H1 (cell line): ENCODE measurements at regions not wholly inside any gene's neighbourhood (a gene's known extent, or its start where the extent isn't known, plus 50 kb on each side); places are given as distances from the start of the nearest gene placed in this dataset.

Source experiments
- CTCF ChIA-PET: fragments of 300-600 bp; sonication (Branson Sonifier 250); formaldehyde crosslinking; loops from one replicate; lab custom pipeline; 2021; ENCODE audit not compliant: partially characterized antibody; lab: Charles Lee
- POLR2A ChIA-PET: fragments of 300-600 bp; sonication (Branson Sonifier 250); formaldehyde crosslinking; loops from one replicate; lab custom pipeline; 2021; ENCODE audit warnings: inconsistent platforms; ENCODE audit not compliant: partially characterized antibody; lab: Charles Lee
- DNase-seq, 2 experiments: peaks; one replicate each; pipeline versions ENCODE4 v3.0.0 to v3.0.0-alpha.2; 2010 to 2022; ENCODE audit warnings: low spot score in 2 of 2, low read depth in 1 of 2, mixed read lengths in 1 of 2
- FAIRE-seq: peaks from 2 replicates; lab custom pipeline; 2011; peaks lifted over from hg19 to GRCh38; lab: Jason Lieb, UNC
- H2AFZ ChIP-seq: 2 replicates; pipeline ENCODE4 v1.8.1; 2012; ENCODE audit warnings: low read length, inconsistent platforms
- H2AK5ac ChIP-seq: 2 replicates; pipeline ENCODE4 v1.6.1; 2013; ENCODE audit warnings: low read depth, low read length
- H2BK120ac ChIP-seq: replicated peaks from 2 replicates; pipeline ENCODE3; 2013; ENCODE audit warnings: low read depth, low read length, inconsistent platforms
- H2BK12ac ChIP-seq: 2 replicates; pipeline ENCODE4 v1.6.1; 2013; ENCODE audit warnings: low read depth, low read length
- H2BK15ac ChIP-seq: 2 replicates; pipeline ENCODE4 v1.6.1; 2013; ENCODE audit warnings: low read length
- H2BK20ac ChIP-seq: 2 replicates; pipeline ENCODE4 v1.6.1; 2013; ENCODE audit warnings: low read length
- H2BK5ac ChIP-seq: 2 replicates; pipeline ENCODE4 v1.6.1; 2013; ENCODE audit warnings: low read depth, low read length
- H3K14ac ChIP-seq: 2 replicates; pipeline ENCODE4 v1.6.1; 2013; ENCODE audit warnings: inconsistent platforms; ENCODE audit not compliant: insufficient read length
- H3K18ac ChIP-seq: 2 replicates; pipeline ENCODE4 v1.6.1; 2013; ENCODE audit warnings: low read length; ENCODE audit errors: extremely low read depth
- H3K23ac ChIP-seq: 2 replicates; pipeline ENCODE4 v1.6.1; 2013; ENCODE audit warnings: inconsistent platforms; ENCODE audit not compliant: insufficient read length
- H3K23me2 ChIP-seq: 2 replicates; pipeline ENCODE4 v1.6.1; 2013; ENCODE audit warnings: low read depth, low read length
- H3K27ac ChIP-seq: 2 replicates; pipeline ENCODE4 v1.6.1; 2011; ENCODE audit warnings: low read depth, low read length, inconsistent platforms
- H3K27me3 ChIP-seq, 4 experiments: replicated peaks in 1 of 4; 1 replicate in 1 of 4; 2 replicates in 3 of 4; pipeline versions ENCODE4 v1.6.1 to v1.8.1; 2011 to 2013; ENCODE audit warnings: low read length in 3 of 4, mild to moderate bottlenecking in 3 of 4, inconsistent platforms in 2 of 4, mixed read lengths in 2 of 4, moderate library complexity in 1 of 4; ENCODE audit not compliant: control insufficient read depth in 3 of 4, insufficient read depth in 3 of 4; ENCODE audit errors: extremely low read depth in 1 of 4
- H3K36me3 ChIP-seq, 4 experiments: 2 replicates each; pipeline versions ENCODE4 v1.6.1 to v1.8.1; 2011 to 2013; ENCODE audit warnings: mild to moderate bottlenecking in 4 of 4, low read length in 3 of 4, moderate library complexity in 2 of 4, control low read depth in 1 of 4, inconsistent platforms in 1 of 4; ENCODE audit not compliant: insufficient read depth in 4 of 4, control insufficient read depth in 2 of 4
- H3K4ac ChIP-seq: replicated peaks from 2 replicates; pipeline ENCODE3; 2013; ENCODE audit warnings: low read length, low read depth, mixed read lengths, inconsistent platforms; ENCODE audit not compliant: insufficient read length
- H3K4me1 ChIP-seq, 4 experiments: replicated peaks in 1 of 4; 1 replicate in 1 of 4; 2 replicates in 3 of 4; pipeline versions ENCODE4 v1.6.1 to v1.8.1; 2011 to 2013; ENCODE audit warnings: low read length in 3 of 4, inconsistent platforms in 2 of 4, mixed read lengths in 1 of 4; ENCODE audit not compliant: insufficient read depth in 4 of 4, control insufficient read depth in 3 of 4
- H3K4me2 ChIP-seq, 2 experiments: 2 replicates each; pipeline versions ENCODE4 v1.6.1 to v1.8.1; 2011 to 2013; ENCODE audit warnings: low read depth in 2 of 2, low read length in 2 of 2, control low read depth in 1 of 2, inconsistent platforms in 1 of 2, mild to moderate bottlenecking in 1 of 2; ENCODE audit not compliant: insufficient read depth in 1 of 2
- H3K4me3 ChIP-seq, 4 experiments: fragments of 200-600, 300-600 bp in 1 of 4; sonication (generic), shearing (Covaris generic), sonication (Bioruptor Twin) in 1 of 4; 2 replicates each; pipeline versions ENCODE4 v1.5.1 to v1.8.1; 2011 to 2016; ENCODE audit warnings: low read length in 4 of 4, low read depth in 3 of 4, control low read depth in 2 of 4, inconsistent platforms in 2 of 4, mild to moderate bottlenecking in 2 of 4, mixed read lengths in 1 of 4, moderate library complexity in 1 of 4; ENCODE audit not compliant: insufficient read depth in 2 of 4; ENCODE audit errors: extremely low read depth in 1 of 4
- H3K56ac ChIP-seq: replicated peaks from 2 replicates; pipeline ENCODE3; 2013; ENCODE audit warnings: low read depth, mild to moderate bottlenecking, mixed read lengths, low read length, inconsistent platforms; ENCODE audit not compliant: insufficient read length
- H3K79me1 ChIP-seq: 2 replicates; pipeline ENCODE4 v1.6.1; 2013; ENCODE audit warnings: low read depth, low read length, control low read depth
- H3K79me2 ChIP-seq, 2 experiments: 2 replicates each; pipeline versions ENCODE4 v1.6.1 to v1.8.1; 2012 to 2013; ENCODE audit warnings: low read length in 2 of 2, mild to moderate bottlenecking in 2 of 2, inconsistent platforms in 1 of 2; ENCODE audit not compliant: insufficient read depth in 2 of 2, control insufficient read depth in 1 of 2
- H3K9ac ChIP-seq, 4 experiments: replicated peaks in 1 of 4; 1 replicate in 1 of 4; 2 replicates in 3 of 4; pipeline versions ENCODE4 v1.6.1 to v1.8.1; 2011 to 2013; ENCODE audit warnings: low read depth in 3 of 4, low read length in 3 of 4, control low read depth in 2 of 4, mild to moderate bottlenecking in 2 of 4, moderate library complexity in 2 of 4, inconsistent platforms in 1 of 4; ENCODE audit errors: extremely low read depth in 1 of 4
- H3K9me3 ChIP-seq, 2 experiments: 2 replicates each; pipeline versions ENCODE4 v1.6.1 to v1.8.1; 2012 to 2013; ENCODE audit warnings: mild to moderate bottlenecking in 2 of 2, moderate library complexity in 2 of 2, control low read depth in 1 of 2, inconsistent platforms in 1 of 2, low read depth in 1 of 2, low read length in 1 of 2, mixed read lengths in 1 of 2; ENCODE audit not compliant: insufficient read depth in 2 of 2
- H4K20me1 ChIP-seq, 2 experiments: replicated peaks in 1 of 2; 2 replicates each; pipeline versions ENCODE3 to v1.8.1; 2011 to 2013; ENCODE audit warnings: inconsistent platforms in 2 of 2, low read length in 2 of 2, mild to moderate bottlenecking in 1 of 2; ENCODE audit not compliant: insufficient read depth in 2 of 2, control insufficient read depth in 1 of 2
- H4K5ac ChIP-seq: 2 replicates; pipeline ENCODE4 v1.6.1; 2013; ENCODE audit warnings: low read length, low read depth, mixed read lengths, inconsistent platforms; ENCODE audit not compliant: insufficient read length
- H4K8ac ChIP-seq: 2 replicates; pipeline ENCODE4 v1.8.0; 2013; ENCODE audit warnings: mild to moderate bottlenecking, moderate library complexity, low read length, inconsistent platforms; ENCODE audit not compliant: insufficient read depth; ENCODE audit errors: extremely low read depth
- H4K91ac ChIP-seq: replicated peaks from 2 replicates; pipeline ENCODE3; 2013; ENCODE audit warnings: low read length, mixed read lengths, inconsistent platforms; ENCODE audit not compliant: insufficient read length
- CTBP2 ChIP-seq: IDR thresholded peaks from 2 replicates; pipeline ENCODE4 v1.7.0; 2011; ENCODE audit warnings: borderline replicate concordance, mild to moderate bottlenecking, moderate library complexity, mixed read lengths, low read length; ENCODE audit not compliant: insufficient read depth, insufficient read length
- SIN3A ChIP-seq, 2 experiments: IDR thresholded peaks in 1 of 2; conservative IDR thresholded peaks in 1 of 2; 2 replicates each; pipeline ENCODE4 v1.6.1; 2011 to 2012; ENCODE audit warnings: low read length in 2 of 2, improper control_type of control experiment in 1 of 2, low read depth in 1 of 2, mild to moderate bottlenecking in 1 of 2
- WGBS, 2 experiments: shearing (Covaris generic) in 1 of 2; methylation state at CpG; one replicate each; pipeline versions ENCODE4 v1.1.6 to v1.1.7; 2013 to 2015; ENCODE audit warnings: low lambda C conversion rate in 2 of 2, mixed read lengths in 2 of 2, inconsistent platforms in 1 of 2, low coverage in 1 of 2, missing lambda C conversion rate in 1 of 2; ENCODE audit not compliant: insufficient replicate concordance in 2 of 2, insufficient coverage in 1 of 2, insufficient read length in 1 of 2; ENCODE audit errors: extremely low coverage in 1 of 2, missing lambda C conversion rate in 1 of 2; 5-methylcytosine and 5-hydroxymethylcytosine counted together

DNA sequence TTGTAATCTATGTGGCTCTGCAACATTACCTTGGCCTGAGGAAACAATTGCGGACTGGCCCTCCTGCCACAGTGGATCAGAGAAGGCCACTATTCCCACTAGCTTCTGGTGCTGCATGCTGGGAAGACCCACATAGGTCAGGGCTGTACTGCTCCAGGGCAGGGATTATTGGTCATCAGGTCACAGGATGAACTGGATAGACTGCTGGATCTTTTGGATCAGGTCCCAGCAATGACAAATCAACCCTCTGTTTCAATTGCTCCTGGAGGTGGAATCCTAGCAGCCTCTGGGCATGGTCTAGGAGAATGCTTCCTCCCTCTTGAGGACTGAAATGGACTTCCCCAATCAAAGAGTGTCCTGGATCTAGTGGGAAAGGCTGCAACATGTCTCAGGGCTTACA lies 66.7 kb upstream of the PHF24 start:
- 62% methylated on average over 1 of the region's 1 CpG; no CpG with 5 or more reads in 1 of the 2 experiments for WGBS, 2 experiments
- no peaks in the 10 kb centered on the region for H4K20me1 ChIP-seq
- no peak overlapping the region for H4K8ac ChIP-seq
- H3K79me1 ChIP-seq = no peaks in the 10 kb centered on the region
- TF ChIP-seq CTBP2 (no peak), SIN3A (conservative IDR thresholded peaks at IDR 0.05 in 1 of 2, IDR thresholded peaks at IDR 0.05 in 1 of 2; ENCODE audit: low read depth in 1 of 2, low read length in 2 of 2) (no peak)
- H3K4me3 ChIP-seq = no peak overlapping the region
- H4K5ac ChIP-seq = no peak overlapping the region
- no peaks in the 10 kb centered on the region for H3K79me2 ChIP-seq
- no peak overlapping the region for H3K4me2 ChIP-seq
- no peak overlapping the region for H3K18ac ChIP-seq
- no peak overlapping the region for H2BK120ac ChIP-seq
- DNase-seq (no peak), FAIRE-seq (no peak)
- no peaks in the 10 kb centered on the region; a peak in 1 of 7 replicates for H3K27me3 ChIP-seq
- no peak overlapping the region for H2AFZ ChIP-seq
- CTCF ChIA-PET = interaction anchor here (1.0 to 9.4 kb wide), 7 partner anchors 8 to 189 kb away, joined by 4 to 148 read pairs (median 10); partner anchors contain the start of gene DNAJB5
- no peaks in the 10 kb centered on the region for H3K4me1 ChIP-seq
- no peak overlapping the region for H3K9ac ChIP-seq
- H2BK20ac ChIP-seq = no peak overlapping the region
- no peaks in the 10 kb centered on the region for H3K9me3 ChIP-seq
- no peaks in the 10 kb centered on the region for H3K36me3 ChIP-seq
- H3K56ac ChIP-seq = no peak overlapping the region
- no peak overlapping the region for H3K27ac ChIP-seq
- H3K14ac ChIP-seq = no peak overlapping the region
- H2BK12ac ChIP-seq = no peak overlapping the region
- no peak overlapping the region for H2BK15ac ChIP-seq
- no peak overlapping the region for H2BK5ac ChIP-seq
- H3K23me2 ChIP-seq = peaks cover 1% of the 10 kb centered on the region; the same call in 1 of the 2 replicates
- no peak overlapping the region for H4K91ac ChIP-seq
- no peak overlapping the region for H2AK5ac ChIP-seq
- POLR2A ChIA-PET = no interaction called here
- no peak overlapping the region for H3K23ac ChIP-seq
- H3K4ac ChIP-seq = no peak overlapping the region
